ENCODE measurements at regions not wholly inside any gene's neighbourhood (a gene's known extent, or its start where the extent isn't known, plus 50 kb on each side); places are given as distances from the start of the nearest gene placed in this dataset.

- H3K27ac Mint-ChIP-seq (ENCODE audit: unreplicated experiment) = no peak overlapping the region
- H3K9me3 Mint-ChIP-seq (ENCODE audit: unreplicated experiment) = no peaks in the 10 kb centered on the region
- H3K27me3 Mint-ChIP-seq (ENCODE audit: unreplicated experiment) = no peaks in the 10 kb centered on the region
- H3K36me3 Mint-ChIP-seq (ENCODE audit: unreplicated experiment) = no peaks in the 10 kb centered on the region
- H3K4me3 Mint-ChIP-seq (ENCODE audit: unreplicated experiment) = no peak overlapping the region
- peaks cover 14% of the 10 kb centered on the region for H3K4me1 Mint-ChIP-seq (ENCODE audit: unreplicated experiment)
- TF ChIP-seq CTCF (IDR thresholded peaks at IDR 0.05) = no peak
- DNase-seq (ENCODE audit: extremely low spot score, unreplicated experiment) = no peak
Observed at GRCh38 chr3:27661797-27662196, 60.3 kb downstream of the EOMES start.

DNA sequence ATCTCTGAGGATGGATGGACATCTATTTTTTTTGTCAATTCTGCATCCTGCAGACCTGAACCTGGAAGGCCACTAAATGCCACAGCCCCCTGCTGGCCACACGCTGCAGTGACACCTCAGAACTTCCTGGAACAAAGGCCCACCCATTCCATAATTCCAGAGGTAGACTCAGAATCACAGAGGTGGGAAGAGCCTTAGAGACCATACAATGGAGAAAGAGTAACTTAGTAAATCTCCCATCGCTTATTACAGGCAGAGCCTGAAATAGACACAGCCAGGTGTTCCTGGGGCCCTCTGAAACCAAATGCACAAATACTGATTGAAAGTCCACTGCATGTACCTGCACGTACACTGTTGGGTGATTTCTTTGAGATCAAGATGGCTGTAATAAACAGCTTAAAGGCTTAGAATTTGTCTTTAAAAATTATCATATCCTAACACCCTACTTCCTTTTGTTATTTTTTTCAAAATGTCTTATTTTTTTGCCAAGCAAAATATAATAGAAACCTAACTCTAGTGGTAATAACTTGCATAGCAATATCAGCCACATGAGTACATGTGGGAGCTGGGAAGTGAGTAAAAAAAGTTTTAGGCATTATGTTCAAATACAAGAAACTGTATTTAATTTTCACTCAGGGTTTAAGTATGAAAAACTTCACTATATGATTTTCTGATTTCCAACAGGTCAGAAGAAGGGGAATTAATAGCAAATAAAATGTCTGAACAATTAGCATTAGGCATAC lies 62.7 kb downstream of the EOMES start:
- peak; percentile 66 for TF ChIP-seq CTCF (IDR thresholded peaks at IDR 0.05)
- peaks cover 11% of the 10 kb centered on the region for H3K4me1 Mint-ChIP-seq (ENCODE audit: unreplicated experiment)
- H3K27ac Mint-ChIP-seq (ENCODE audit: unreplicated experiment) = no peak overlapping the region
- H3K4me3 Mint-ChIP-seq (ENCODE audit: unreplicated experiment) = no peak overlapping the region
- no peaks in the 10 kb centered on the region for H3K27me3 Mint-ChIP-seq (ENCODE audit: unreplicated experiment)
- no peak for DNase-seq (ENCODE audit: extremely low spot score, unreplicated experiment)
- no peaks in the 10 kb centered on the region for H3K36me3 Mint-ChIP-seq (ENCODE audit: unreplicated experiment)
- no peaks in the 10 kb centered on the region for H3K9me3 Mint-ChIP-seq (ENCODE audit: unreplicated experiment)

- Mint-ChIP-seq H3K9me3 (ENCODE audit: unreplicated experiment) (no peaks in the 10 kb centered on the region), H3K36me3 (ENCODE audit: unreplicated experiment) (no peaks in the 10 kb centered on the region), H3K4me1 (ENCODE audit: unreplicated experiment) (peaks cover 11% of the 10 kb centered on the region), H3K27me3 (ENCODE audit: unreplicated experiment) (no peaks in the 10 kb centered on the region), H3K4me3 (ENCODE audit: unreplicated experiment) (no peak overlapping the region), H3K27ac (ENCODE audit: unreplicated experiment) (no peak overlapping the region)
- no peak for DNase-seq (ENCODE audit: extremely low spot score, unreplicated experiment)
- TF ChIP-seq CTCF (IDR thresholded peaks at IDR 0.05) = no peak
Observed at GRCh38 chr3:27658741-27659140, 63.4 kb downstream of the EOMES start.

GRCh38 chr3:27657871-27658270 lies 64.3 kb downstream of the EOMES start:
- no peak for TF ChIP-seq CTCF (IDR thresholded peaks at IDR 0.05)
- Mint-ChIP-seq H3K4me3 (ENCODE audit: unreplicated experiment) (no peak overlapping the region), H3K27ac (ENCODE audit: unreplicated experiment) (no peak overlapping the region), H3K27me3 (ENCODE audit: unreplicated experiment) (no peaks in the 10 kb centered on the region), H3K4me1 (ENCODE audit: unreplicated experiment) (peaks cover 11% of the 10 kb centered on the region), H3K9me3 (ENCODE audit: unreplicated experiment) (no peaks in the 10 kb centered on the region), H3K36me3 (ENCODE audit: unreplicated experiment) (no peaks in the 10 kb centered on the region)
- no peak for DNase-seq (ENCODE audit: extremely low spot score, unreplicated experiment)

DNA sequence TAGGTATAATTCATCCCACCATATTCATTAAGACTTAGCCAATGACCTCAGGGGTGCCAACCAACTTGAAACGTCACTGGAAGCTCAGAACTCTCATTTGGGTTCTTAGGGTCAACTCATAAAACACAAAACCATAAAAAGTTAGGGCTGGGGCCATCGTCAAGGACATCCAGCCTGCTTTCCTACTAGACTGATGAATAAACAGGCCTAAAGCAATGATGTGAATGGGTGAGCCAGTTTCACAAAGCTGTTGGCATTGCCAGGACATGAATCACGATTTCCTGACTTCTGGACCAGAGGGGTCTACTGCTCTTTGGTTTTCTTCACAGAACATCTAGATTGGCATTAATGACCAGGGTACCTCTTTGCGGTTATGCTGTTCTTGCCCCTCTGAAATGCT lies 64.7 kb downstream of the EOMES start:
- no peaks in the 10 kb centered on the region for H3K36me3 Mint-ChIP-seq (ENCODE audit: unreplicated experiment)
- no peak overlapping the region for H3K4me3 Mint-ChIP-seq (ENCODE audit: unreplicated experiment)
- H3K4me1 Mint-ChIP-seq (ENCODE audit: unreplicated experiment) = peaks cover 11% of the 10 kb centered on the region
- DNase-seq (ENCODE audit: extremely low spot score, unreplicated experiment) = no peak
- H3K27me3 Mint-ChIP-seq (ENCODE audit: unreplicated experiment) = no peaks in the 10 kb centered on the region
- H3K27ac Mint-ChIP-seq (ENCODE audit: unreplicated experiment) = no peak overlapping the region
- no peaks in the 10 kb centered on the region for H3K9me3 Mint-ChIP-seq (ENCODE audit: unreplicated experiment)
- TF ChIP-seq CTCF (IDR thresholded peaks at IDR 0.05) = no peak

Data from osteocyte (in vitro differentiated cells).